Coronary artery (tissue), 2 donors: ENCODE measurements at regions not wholly inside any gene's neighbourhood (a gene's known extent, or its start where the extent isn't known, plus 50 kb on each side); places are given as distances from the start of the nearest gene placed in this dataset.

Experiments used
- DNase-seq: peaks from one replicate; pipeline ENCODE4 v3.0.0-alpha.2; 2017; ENCODE audit warnings: low spot score
- H3K27ac ChIP-seq, 2 donors: fragments of 200-600 bp; sonication (generic); one replicate each; pipeline ENCODE4 v1.5.1; 2016 to 2019
- H3K4me3 ChIP-seq: fragments of 200-600 bp; sonication (generic); 2 replicates; pipeline ENCODE4 v1.5.1; 2016; ENCODE audit warnings: mild to moderate bottlenecking, moderate library complexity
- CTCF ChIP-seq: fragments of 200-600 bp; sonication (generic); IDR thresholded peaks from one replicate; pipeline ENCODE4 v1.5.1; 2019; ENCODE audit warnings: antibody characterized with exemption

GRCh38 chr6:149134511-149134933 is 183.0 kb upstream of the TAB2 start:
- Histone ChIP-seq H3K4me3 (no peak overlapping the region), H3K27ac (no peak overlapping the region)
- DNase-seq: no peak
- TF ChIP-seq CTCF: no peak

- no peak for DNase-seq
- Histone ChIP-seq H3K4me3 (no peak overlapping the region), H3K27ac (no peak overlapping the region)
- TF ChIP-seq CTCF: no peak
These were observed 181.7 kb upstream of the TAB2 start for GRCh38 chr6:149135809-149136208.

- no peak for TF ChIP-seq CTCF
- H3K4me3 ChIP-seq: no peak overlapping the region
- H3K27ac ChIP-seq: no peak overlapping the region
- DNase-seq: no peak
These were observed 181.1 kb upstream of the TAB2 start for GRCh38 chr6:149136273-149136912.

GRCh38 chr6:149136913-149137286 is 180.6 kb upstream of the TAB2 start:
- DNase-seq: no peak
- Histone ChIP-seq H3K4me3 (no peak overlapping the region), H3K27ac (no peak overlapping the region)
- TF ChIP-seq CTCF: no peak

- no peak overlapping the region for H3K27ac ChIP-seq
- no peak for TF ChIP-seq CTCF
- H3K4me3 ChIP-seq: no peak overlapping the region
- no peak for DNase-seq
These were observed 179.9 kb upstream of the TAB2 start for GRCh38 chr6:149137594-149137993.

- TF ChIP-seq CTCF: no peak
- no peak overlapping the region for H3K4me3 ChIP-seq
- no peak for DNase-seq
These were observed 179.4 kb upstream of the TAB2 start for GRCh38 chr6:149138089-149138488.

GRCh38 chr6:149138699-149139294 is 178.7 kb upstream of the TAB2 start:
- no peak for TF ChIP-seq CTCF
- no peak overlapping the region for H3K4me3 ChIP-seq
- H3K27ac ChIP-seq: no peak overlapping the region
- DNase-seq: no peak

More at GRCh38 chr6:149138089-149138488, 179.4 kb upstream of the TAB2 start:
- no peak overlapping the region for H3K27ac ChIP-seq
